ENCODE measurements at regions not wholly inside any gene's neighbourhood (a gene's known extent, or its start where the extent isn't known, plus 50 kb on each side); places are given as distances from the start of the nearest gene placed in this dataset.

DNA sequence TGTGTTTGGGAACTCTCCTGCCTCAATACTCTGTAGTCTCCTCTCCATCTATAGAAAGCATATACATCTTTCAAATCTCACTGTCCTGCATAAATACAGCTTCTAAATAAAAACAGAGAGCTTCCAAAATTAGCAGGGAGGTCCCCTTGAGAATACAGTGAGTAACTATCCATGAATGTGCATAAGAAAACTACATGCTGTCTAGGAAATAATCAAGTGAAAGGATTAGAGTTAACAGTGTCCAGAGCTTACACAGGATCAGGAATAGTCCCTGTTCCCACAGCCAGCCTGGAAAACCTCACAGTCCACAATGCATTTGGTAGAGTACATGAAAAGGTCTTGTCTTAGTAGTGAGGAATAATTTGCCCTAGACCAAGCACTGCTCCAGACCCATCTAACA is 123.0 kb upstream of the POU3F2 start:
- TF ChIP-seq, protein P1, sequence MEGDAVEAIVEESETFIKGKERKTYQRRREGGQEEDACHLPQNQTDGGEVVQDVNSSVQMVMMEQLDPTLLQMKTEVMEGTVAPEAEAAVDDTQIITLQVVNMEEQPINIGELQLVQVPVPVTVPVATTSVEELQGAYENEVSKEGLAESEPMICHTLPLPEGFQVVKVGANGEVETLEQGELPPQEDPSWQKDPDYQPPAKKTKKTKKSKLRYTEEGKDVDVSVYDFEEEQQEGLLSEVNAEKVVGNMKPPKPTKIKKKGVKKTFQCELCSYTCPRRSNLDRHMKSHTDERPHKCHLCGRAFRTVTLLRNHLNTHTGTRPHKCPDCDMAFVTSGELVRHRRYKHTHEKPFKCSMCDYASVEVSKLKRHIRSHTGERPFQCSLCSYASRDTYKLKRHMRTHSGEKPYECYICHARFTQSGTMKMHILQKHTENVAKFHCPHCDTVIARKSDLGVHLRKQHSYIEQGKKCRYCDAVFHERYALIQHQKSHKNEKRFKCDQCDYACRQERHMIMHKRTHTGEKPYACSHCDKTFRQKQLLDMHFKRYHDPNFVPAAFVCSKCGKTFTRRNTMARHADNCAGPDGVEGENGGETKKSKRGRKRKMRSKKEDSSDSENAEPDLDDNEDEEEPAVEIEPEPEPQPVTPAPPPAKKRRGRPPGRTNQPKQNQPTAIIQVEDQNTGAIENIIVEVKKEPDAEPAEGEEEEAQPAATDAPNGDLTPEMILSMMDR (conservative IDR thresholded peaks at IDR 0.05; ENCODE audit: low read length): no peak
- TF ChIP-seq EZH2phosphoT487 (IDR thresholded peaks at IDR 0.05; ENCODE audit: borderline replicate concordance): no peak
